Upper lobe of right lung (tissue), 1 donor: ENCODE measurements at regions not wholly inside any gene's neighbourhood (a gene's known extent, or its start where the extent isn't known, plus 50 kb on each side); places are given as distances from the start of the nearest gene placed in this dataset.

Source experiments
- ATAC-seq: fragments of 200-7000 bp; cut with Tn5 transposase; one replicate; pipeline ENCODE4 v1.9.1; 2020; ENCODE audit warnings: mild to moderate bottlenecking, moderate library complexity
- DNase-seq: peaks from one replicate; pipeline ENCODE4 v3.0.0-alpha.2; 2020
- H3K27ac ChIP-seq: fragments of 200-600 bp; one replicate; pipeline ENCODE4 v1.8.0; 2022
- H3K27me3 ChIP-seq: fragments of 200-600 bp; one replicate; pipeline ENCODE4 v1.8.0; 2022; ENCODE audit warnings: mild to moderate bottlenecking
- H3K36me3 ChIP-seq: fragments of 200-600 bp; one replicate; pipeline ENCODE4 v1.8.0; 2022
- H3K4me1 ChIP-seq: fragments of 200-600 bp; one replicate; pipeline ENCODE4 v1.8.0; 2022
- H3K4me3 ChIP-seq: fragments of 200-600 bp; one replicate; pipeline ENCODE4 v1.8.0; 2022; ENCODE audit warnings: mild to moderate bottlenecking
- H3K9me3 ChIP-seq: fragments of 200-600 bp; one replicate; pipeline ENCODE4 v1.8.0; 2022
- CTCF ChIP-seq: fragments of 200-600 bp; IDR thresholded peaks from one replicate; pipeline ENCODE4 v1.8.0; 2022; ENCODE audit warnings: antibody characterized with exemption
- intact Hi-C: fragments of 100-400 bp; cut with DNase I; formaldehyde crosslinking; loops from one replicate; pipeline ENCODE4 v1.11.0; 2022
- donor health status: DM: no; HTN: yes; CAD: no; lungs with severe emphysema.

GRCh38 chr4:15270201-15270600, 157.6 kb upstream of the C1QTNF7 start:
- no peak for ATAC-seq
- no peak for TF ChIP-seq CTCF
- H3K4me1 ChIP-seq = no peaks in the 10 kb centered on the region
- no peak overlapping the region for H3K4me3 ChIP-seq
- H3K9me3 ChIP-seq = peaks cover 9% of the 10 kb centered on the region
- DNase-seq = no peak
- H3K27me3 ChIP-seq = no peaks in the 10 kb centered on the region
- no peak overlapping the region for H3K27ac ChIP-seq
- no peaks in the 10 kb centered on the region for H3K36me3 ChIP-seq
- intact Hi-C loops = no loop called here

GRCh38 chr4:15286041-15286440, 141.8 kb upstream of the C1QTNF7 start:
- Histone ChIP-seq H3K4me3 (no peak overlapping the region), H3K36me3 (no peaks in the 10 kb centered on the region), H3K4me1 (no peaks in the 10 kb centered on the region), H3K27ac (no peak overlapping the region), H3K9me3 (no peaks in the 10 kb centered on the region), H3K27me3 (no peaks in the 10 kb centered on the region)
- no peak for TF ChIP-seq CTCF
- no peak for DNase-seq
- intact Hi-C loops = no loop called here
- no peak for ATAC-seq

GRCh38 chr4:15291122-15291521, 136.7 kb upstream of the C1QTNF7 start:
- TF ChIP-seq CTCF = no peak
- intact Hi-C loops = no loop called here

GRCh38 chr4:15293711-15294110, 134.1 kb upstream of the C1QTNF7 start:
- Histone ChIP-seq H3K4me1 (no peaks in the 10 kb centered on the region), H3K27ac (no peak overlapping the region), H3K27me3 (no peaks in the 10 kb centered on the region), H3K9me3 (no peaks in the 10 kb centered on the region), H3K4me3 (no peak overlapping the region), H3K36me3 (no peaks in the 10 kb centered on the region)
- intact Hi-C loops = no loop called here
- DNase-seq = no peak
- no peak for ATAC-seq
- no peak for TF ChIP-seq CTCF

More at GRCh38 chr4:15291122-15291521, 136.7 kb upstream of the C1QTNF7 start:
- no peaks in the 10 kb centered on the region for H3K9me3 ChIP-seq
- no peaks in the 10 kb centered on the region for H3K36me3 ChIP-seq
- no peaks in the 10 kb centered on the region for H3K4me1 ChIP-seq
- DNase-seq (no peak), ATAC-seq (no peak)
- no peak overlapping the region for H3K27ac ChIP-seq
- H3K4me3 ChIP-seq = no peak overlapping the region
- H3K27me3 ChIP-seq = no peaks in the 10 kb centered on the region

GRCh38 chr4:15294202-15294601, 133.6 kb upstream of the C1QTNF7 start:
- TF ChIP-seq CTCF = no peak
- intact Hi-C loops = no loop called here
- no peaks in the 10 kb centered on the region for H3K4me1 ChIP-seq
- H3K36me3 ChIP-seq = no peaks in the 10 kb centered on the region
- H3K4me3 ChIP-seq = no peak overlapping the region
- no peaks in the 10 kb centered on the region for H3K27me3 ChIP-seq
- ATAC-seq (no peak), DNase-seq (no peak)
- no peaks in the 10 kb centered on the region for H3K9me3 ChIP-seq
- no peak overlapping the region for H3K27ac ChIP-seq

GRCh38 chr4:15294832-15295231, 133.0 kb upstream of the C1QTNF7 start:
- H3K36me3 ChIP-seq = no peaks in the 10 kb centered on the region
- ATAC-seq (no peak), DNase-seq (no peak)
- no peak overlapping the region for H3K27ac ChIP-seq
- H3K27me3 ChIP-seq = no peaks in the 10 kb centered on the region
- intact Hi-C loops = no loop called here
- TF ChIP-seq CTCF = no peak
- H3K4me3 ChIP-seq = no peak overlapping the region
- H3K9me3 ChIP-seq = no peaks in the 10 kb centered on the region
- no peaks in the 10 kb centered on the region for H3K4me1 ChIP-seq
